GM12878 (cell line): ENCODE measurements at regions not wholly inside any gene's neighbourhood (a gene's known extent, or its start where the extent isn't known, plus 50 kb on each side); places are given as distances from the start of the nearest gene placed in this dataset.

Experiments used
- ATAC-seq: fragments of 200-7000 bp; cut with Tn5 transposase; 3 replicates; pipeline ENCODE4 v1.9.1; 2020; ENCODE audit warnings: mild to moderate bottlenecking, moderate library complexity
- BruUV-seq: library from RNA; stranded (reverse); fragments of 400-500 nt; replicated peaks from 2 replicates; lab custom pipeline; 2021; lab: Mats Ljungman, UMichigan
- CTCF ChIA-PET: fragments of 300-600 bp; sonication (Branson Sonifier 250); formaldehyde crosslinking; extraction: SDS; loops from one replicate; lab custom pipeline; 2021; ENCODE audit warnings: inconsistent platforms; lab: Yijun Ruan, JAX
- POLR2A ChIA-PET: fragments of 350-600 bp; formaldehyde crosslinking; extraction: SDS; loops from one replicate; lab custom pipeline; 2021; ENCODE audit warnings: inconsistent platforms; lab: Charles Lee
- RAD21 ChIA-PET: fragments of 300-600 bp; sonication (Branson Sonifier 250); formaldehyde crosslinking; loops from one replicate; lab custom pipeline; 2023; ENCODE audit warnings: antibody characterized with exemption; ENCODE audit not compliant: unreplicated experiment; lab: Charles Lee
- SMC1A ChIA-PET: fragments of 300-600 bp; sonication (Branson Sonifier 250); formaldehyde crosslinking; loops from one replicate; lab custom pipeline; 2023; ENCODE audit not compliant: unreplicated experiment, uncharacterized antibody; lab: Charles Lee
- DNase-seq: peaks from one replicate; pipeline ENCODE4 v3.0.0-alpha.2; 2011; ENCODE audit warnings: low read depth, low spot score
- FAIRE-seq: peaks from 3 replicates; lab custom pipeline; 2011; peaks lifted over from hg19 to GRCh38; lab: Jason Lieb, UNC
- H2AFZ ChIP-seq: 2 replicates; pipeline ENCODE4 v1.6.0; 2011; ENCODE audit warnings: low read depth, low read length, control low read depth; ENCODE audit not compliant: control insufficient read depth
- H3K27ac ChIP-seq: 2 replicates; pipeline ENCODE4 v1.5.1; 2011; ENCODE audit warnings: control low read depth; ENCODE audit not compliant: control insufficient read depth, insufficient read depth
- H3K27me3 ChIP-seq, 2 experiments: replicated peaks in 1 of 2; 2 replicates each; pipeline versions ENCODE4 v1.6.0 to v1.6.1; 2011; ENCODE audit warnings: low read length in 1 of 2; ENCODE audit not compliant: control insufficient read depth in 2 of 2, insufficient read depth in 2 of 2
- H3K36me3 ChIP-seq, 2 experiments: 2 replicates each; pipeline ENCODE4 v1.5.1; 2011; ENCODE audit warnings: low read length in 1 of 2; ENCODE audit not compliant: control insufficient read depth in 2 of 2, insufficient read depth in 2 of 2
- H3K4me1 ChIP-seq: 2 replicates; pipeline ENCODE4 v1.6.1; 2011; ENCODE audit warnings: mild to moderate bottlenecking, low read length, moderate library complexity, mixed read lengths; ENCODE audit not compliant: control insufficient read depth, insufficient read depth
- H3K4me2 ChIP-seq: 2 replicates; pipeline ENCODE4 v1.6.0; 2011; ENCODE audit warnings: control low read depth; ENCODE audit not compliant: control insufficient read depth, insufficient read depth
- H3K4me3 ChIP-seq: fragments of 200-600 bp; sonication (generic); 2 replicates; pipeline ENCODE4 v1.5.1; 2016
- H3K79me2 ChIP-seq: 2 replicates; pipeline ENCODE4 v1.6.0; 2011; ENCODE audit warnings: low read length; ENCODE audit not compliant: control insufficient read depth, insufficient read depth
- H3K9ac ChIP-seq: 2 replicates; pipeline ENCODE4 v1.8.0; 2011; ENCODE audit warnings: low read length, control low read depth, mixed read lengths; ENCODE audit not compliant: control insufficient read depth, insufficient read depth
- H3K9me3 ChIP-seq: replicated peaks from 3 replicates; pipeline ENCODE4 v1.5.1; 2011; ENCODE audit warnings: mild to moderate bottlenecking, low read length; ENCODE audit not compliant: control insufficient read depth, insufficient read depth
- H4K20me1 ChIP-seq: 2 replicates; pipeline ENCODE4 v1.6.0; 2011; ENCODE audit not compliant: control insufficient read depth, insufficient read depth
- EED ChIP-seq: sonication (generic); IDR thresholded peaks from 2 replicates; pipeline ENCODE4 v1.6.1; 2016; ENCODE audit warnings: antibody characterized with exemption, low read depth
- ETV6 ChIP-seq, 2 experiments: fragments of 450-650 bp in 1 of 2; IDR thresholded peaks in 1 of 2; conservative IDR thresholded peaks in 1 of 2; 2 replicates each; pipeline ENCODE4 v1.6.1; 2014; ENCODE audit warnings: antibody characterized with exemption in 1 of 2, borderline replicate concordance in 1 of 2, low read depth in 1 of 2, mild to moderate bottlenecking in 1 of 2, moderate library complexity in 1 of 2
- IKZF1 ChIP-seq: fragments of 450-650 bp; conservative IDR thresholded peaks from 2 replicates; pipeline ENCODE4 v1.6.1; 2017; ENCODE audit warnings: antibody characterized with exemption, mild to moderate bottlenecking
- IKZF2 ChIP-seq, 2 experiments: fragments of 450-650 bp; IDR thresholded peaks; 2 replicates each; pipeline ENCODE4 v1.6.1; 2017; ENCODE audit warnings: mild to moderate bottlenecking in 2 of 2, moderate library complexity in 2 of 2
- IRF4 ChIP-seq: IDR thresholded peaks from 2 replicates; pipeline ENCODE4 v1.6.1; 2011; ENCODE audit warnings: low read depth, low read length
- JUNB ChIP-seq: IDR thresholded peaks from 2 replicates; pipeline ENCODE4 v1.6.1; 2016; ENCODE audit warnings: antibody characterized with exemption, mild to moderate bottlenecking
- PAX8 ChIP-seq: fragments of 450-650 bp; IDR thresholded peaks from 2 replicates; pipeline ENCODE4 v1.6.1; 2017; ENCODE audit warnings: mild to moderate bottlenecking, moderate library complexity
- RB1 ChIP-seq: fragments of 450-650 bp; formaldehyde crosslinking; IDR thresholded peaks from 2 replicates; pipeline ENCODE4 v1.6.1; 2017; ENCODE audit warnings: mild to moderate bottlenecking, borderline replicate concordance
- RUNX3 ChIP-seq: IDR thresholded peaks from 2 replicates; pipeline ENCODE4 v1.6.1; 2012; ENCODE audit warnings: low read length, inconsistent platforms
- ZNF384 ChIP-seq: IDR thresholded peaks from 2 replicates; pipeline ENCODE4 v1.6.1; 2012; ENCODE audit warnings: low read depth, mild to moderate bottlenecking, low read length, improper control_type of control experiment, borderline replicate concordance
- WGBS: methylation state at CpG from one replicate; pipeline ENCODE4 v1.1.6; 2016; ENCODE audit warnings: low lambda C conversion rate; ENCODE audit not compliant: insufficient replicate concordance, insufficient coverage; ENCODE audit errors: missing lambda C conversion rate; 5-methylcytosine and 5-hydroxymethylcytosine counted together
- in situ Hi-C: fragments of 300-500 bp; cut with MboI; formaldehyde crosslinking; loops from 9 replicates; pipeline ENCODE4 v1.14.3; 2018; ENCODE audit warnings: mixed read lengths
- intact Hi-C: fragments of 100-400 bp; cut with micrococcal nuclease; formaldehyde crosslinking; loops from one replicate; pipeline ENCODE4 v1.14.2; 2022; ENCODE audit not compliant: unreplicated experiment
- TF ChIP-seq, protein P1 (sequence below): fragments of 450-650 bp; IDR thresholded peaks from 2 replicates; pipeline ENCODE4 v1.6.1; 2017; ENCODE audit warnings: borderline replicate concordance

DNA sequence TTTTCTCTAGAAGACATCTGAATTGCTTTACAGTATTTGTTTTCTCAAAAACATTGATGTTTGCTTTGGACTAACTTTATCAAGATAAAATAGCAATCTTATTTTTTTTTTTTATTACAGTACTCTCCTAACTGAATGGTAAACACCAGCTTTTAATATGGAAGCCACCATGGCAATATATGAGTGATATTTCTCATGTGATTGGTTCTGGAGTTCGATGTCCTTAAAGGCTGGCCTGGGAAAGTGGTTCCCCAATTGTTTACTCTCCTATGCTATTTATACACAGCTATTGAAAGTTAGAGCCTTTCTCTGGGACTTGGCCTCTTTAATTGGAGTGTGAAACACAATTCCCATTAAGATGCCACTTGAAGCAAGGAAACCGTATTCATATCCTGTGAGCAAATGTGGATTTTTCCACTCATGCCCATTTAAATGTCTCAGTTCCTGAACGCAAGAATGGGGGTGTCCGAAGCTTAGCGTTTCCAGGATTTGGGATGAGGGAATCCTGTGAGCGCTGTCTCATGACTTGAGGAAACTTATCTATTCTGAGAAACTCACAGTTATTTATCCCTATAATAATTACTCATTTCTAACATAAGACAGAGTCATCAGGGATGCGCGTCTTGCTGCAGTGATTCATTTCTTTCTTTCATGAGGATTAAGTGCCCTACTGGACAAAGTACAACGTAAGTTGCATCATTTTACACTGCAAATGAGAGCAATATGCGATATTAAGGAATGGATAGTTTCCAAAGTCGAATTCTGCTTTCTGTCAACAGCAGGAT is 143.3 kb upstream of the PREP start:
- 44% methylated on average over 11 of the region's 11 CpGs for WGBS
- DNase-seq (no peak), ATAC-seq (no peak), FAIRE-seq (no peak)
- H2AFZ ChIP-seq = no peak overlapping the region
- H3K27me3 ChIP-seq = no peaks in the 10 kb centered on the region
- intact Hi-C loops = no loop called here
- no peaks in the 10 kb centered on the region for H4K20me1 ChIP-seq
- in situ Hi-C loops = no loop called here
- SMC1A ChIA-PET = interaction anchor here (0.7 to 2.3 kb wide), 6 partner anchors 10 to 107 kb away, joined by 3 to 11 read pairs (median 5); no protein-coding TSS in a partner anchor
- CTCF ChIA-PET = interaction anchor here (0.7 to 1.4 kb wide), 3 partner anchors 9 to 25 kb away, joined by 3 to 5 read pairs (median 3); no protein-coding TSS in a partner anchor
- no peak overlapping the region for H3K4me2 ChIP-seq
- RAD21 ChIA-PET = interaction anchor here (1.0 kb wide), 1 partner anchor 9 kb away, joined by 3 read pairs; no protein-coding TSS in a partner anchor
- no peak overlapping the region for H3K27ac ChIP-seq
- no peak overlapping the region for H3K4me3 ChIP-seq
- H3K36me3 ChIP-seq = no peaks in the 10 kb centered on the region
- POLR2A ChIA-PET = no interaction called here
- TF ChIP-seq ZNF384 (no peak), IRF4 (peak; percentile 36; the same call in 1 of the 2 replicates), RB1 (no peak), ETV6 (conservative IDR thresholded peaks at IDR 0.05 in 1 of 2, IDR thresholded peaks at IDR 0.05 in 1 of 2; ENCODE audit: borderline replicate concordance in 1 of 2, low read depth in 1 of 2) (no peak), IKZF1 (0 out of 2 replicates have a peak, but pooled peaks have one; percentile 26), IKZF2 (IDR thresholded peaks at IDR 0.05) (peak in 1 of 2 experiments; percentile 41; a peak in 1 of 4 replicates), PAX8 (no peak), EED (peak; percentile 37; the same call in 1 of the 2 replicates), JUNB (peak; percentile 63), RUNX3 (peak; percentile 10; the same call in 1 of the 2 replicates)
- TF ChIP-seq, protein P1, sequence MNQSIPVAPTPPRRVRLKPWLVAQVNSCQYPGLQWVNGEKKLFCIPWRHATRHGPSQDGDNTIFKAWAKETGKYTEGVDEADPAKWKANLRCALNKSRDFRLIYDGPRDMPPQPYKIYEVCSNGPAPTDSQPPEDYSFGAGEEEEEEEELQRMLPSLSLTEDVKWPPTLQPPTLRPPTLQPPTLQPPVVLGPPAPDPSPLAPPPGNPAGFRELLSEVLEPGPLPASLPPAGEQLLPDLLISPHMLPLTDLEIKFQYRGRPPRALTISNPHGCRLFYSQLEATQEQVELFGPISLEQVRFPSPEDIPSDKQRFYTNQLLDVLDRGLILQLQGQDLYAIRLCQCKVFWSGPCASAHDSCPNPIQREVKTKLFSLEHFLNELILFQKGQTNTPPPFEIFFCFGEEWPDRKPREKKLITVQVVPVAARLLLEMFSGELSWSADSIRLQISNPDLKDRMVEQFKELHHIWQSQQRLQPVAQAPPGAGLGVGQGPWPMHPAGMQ = no peak
- TF ChIP-seq, all 136 proteins: peak for 6
- BruUV-seq = no TSS peak
- H3K4me1 ChIP-seq = no peaks in the 10 kb centered on the region
- no peaks in the 10 kb centered on the region for H3K9me3 ChIP-seq
- no peaks in the 10 kb centered on the region for H3K79me2 ChIP-seq
- no peak overlapping the region for H3K9ac ChIP-seq
